GM12878 (cell line): ENCODE measurements at regions not wholly inside any gene's neighbourhood (a gene's known extent, or its start where the extent isn't known, plus 50 kb on each side); places are given as distances from the start of the nearest gene placed in this dataset.

Experiments used
- ATAC-seq: fragments of 200-7000 bp; cut with Tn5 transposase; 3 replicates; pipeline ENCODE4 v1.9.1; 2020; ENCODE audit warnings: mild to moderate bottlenecking, moderate library complexity
- BruUV-seq: library from RNA; stranded (reverse); fragments of 400-500 nt; replicated peaks from 2 replicates; lab custom pipeline; 2021; lab: Mats Ljungman, UMichigan
- CTCF ChIA-PET: fragments of 300-600 bp; sonication (Branson Sonifier 250); formaldehyde crosslinking; extraction: SDS; loops from one replicate; lab custom pipeline; 2021; ENCODE audit warnings: inconsistent platforms; lab: Yijun Ruan, JAX
- POLR2A ChIA-PET: fragments of 350-600 bp; formaldehyde crosslinking; extraction: SDS; loops from one replicate; lab custom pipeline; 2021; ENCODE audit warnings: inconsistent platforms; lab: Charles Lee
- RAD21 ChIA-PET: fragments of 300-600 bp; sonication (Branson Sonifier 250); formaldehyde crosslinking; loops from one replicate; lab custom pipeline; 2023; ENCODE audit warnings: antibody characterized with exemption; ENCODE audit not compliant: unreplicated experiment; lab: Charles Lee
- SMC1A ChIA-PET: fragments of 300-600 bp; sonication (Branson Sonifier 250); formaldehyde crosslinking; loops from one replicate; lab custom pipeline; 2023; ENCODE audit not compliant: unreplicated experiment, uncharacterized antibody; lab: Charles Lee
- DNase-seq: peaks from one replicate; pipeline ENCODE4 v3.0.0-alpha.2; 2011; ENCODE audit warnings: low read depth, low spot score
- FAIRE-seq: peaks from 3 replicates; lab custom pipeline; 2011; peaks lifted over from hg19 to GRCh38; lab: Jason Lieb, UNC
- H2AFZ ChIP-seq: 2 replicates; pipeline ENCODE4 v1.6.0; 2011; ENCODE audit warnings: low read depth, low read length, control low read depth; ENCODE audit not compliant: control insufficient read depth
- H3K27ac ChIP-seq: 2 replicates; pipeline ENCODE4 v1.5.1; 2011; ENCODE audit warnings: control low read depth; ENCODE audit not compliant: control insufficient read depth, insufficient read depth
- H3K27me3 ChIP-seq, 2 experiments: replicated peaks in 1 of 2; 2 replicates each; pipeline versions ENCODE4 v1.6.0 to v1.6.1; 2011; ENCODE audit warnings: low read length in 1 of 2; ENCODE audit not compliant: control insufficient read depth in 2 of 2, insufficient read depth in 2 of 2
- H3K36me3 ChIP-seq, 2 experiments: 2 replicates each; pipeline ENCODE4 v1.5.1; 2011; ENCODE audit warnings: low read length in 1 of 2; ENCODE audit not compliant: control insufficient read depth in 2 of 2, insufficient read depth in 2 of 2
- H3K4me1 ChIP-seq: 2 replicates; pipeline ENCODE4 v1.6.1; 2011; ENCODE audit warnings: mild to moderate bottlenecking, low read length, moderate library complexity, mixed read lengths; ENCODE audit not compliant: control insufficient read depth, insufficient read depth
- H3K4me2 ChIP-seq: 2 replicates; pipeline ENCODE4 v1.6.0; 2011; ENCODE audit warnings: control low read depth; ENCODE audit not compliant: control insufficient read depth, insufficient read depth
- H3K4me3 ChIP-seq: fragments of 200-600 bp; sonication (generic); 2 replicates; pipeline ENCODE4 v1.5.1; 2016
- H3K79me2 ChIP-seq: 2 replicates; pipeline ENCODE4 v1.6.0; 2011; ENCODE audit warnings: low read length; ENCODE audit not compliant: control insufficient read depth, insufficient read depth
- H3K9ac ChIP-seq: 2 replicates; pipeline ENCODE4 v1.8.0; 2011; ENCODE audit warnings: low read length, control low read depth, mixed read lengths; ENCODE audit not compliant: control insufficient read depth, insufficient read depth
- H3K9me3 ChIP-seq: replicated peaks from 3 replicates; pipeline ENCODE4 v1.5.1; 2011; ENCODE audit warnings: mild to moderate bottlenecking, low read length; ENCODE audit not compliant: control insufficient read depth, insufficient read depth
- H4K20me1 ChIP-seq: 2 replicates; pipeline ENCODE4 v1.6.0; 2011; ENCODE audit not compliant: control insufficient read depth, insufficient read depth
- CBFB ChIP-seq: IDR thresholded peaks from 2 replicates; pipeline ENCODE4 v1.6.1; 2016; ENCODE audit warnings: antibody characterized with exemption, low read depth
- EP300 ChIP-seq, 2 experiments: fragments of 150-350 bp in 1 of 2; IDR thresholded peaks; 2 replicates each; pipeline ENCODE4 v1.6.1; 2011 to 2012; ENCODE audit warnings: low read depth in 2 of 2, low read length in 2 of 2, borderline replicate concordance in 1 of 2, improper control_type of control experiment in 1 of 2, inconsistent platforms in 1 of 2; ENCODE audit not compliant: control insufficient read depth in 1 of 2
- ETV6 ChIP-seq, 2 experiments: fragments of 450-650 bp in 1 of 2; IDR thresholded peaks in 1 of 2; conservative IDR thresholded peaks in 1 of 2; 2 replicates each; pipeline ENCODE4 v1.6.1; 2014; ENCODE audit warnings: antibody characterized with exemption in 1 of 2, borderline replicate concordance in 1 of 2, low read depth in 1 of 2, mild to moderate bottlenecking in 1 of 2, moderate library complexity in 1 of 2
- FOXK2 ChIP-seq: fragments of 450-650 bp; IDR thresholded peaks from 2 replicates; pipeline ENCODE4 v1.6.1; 2017; ENCODE audit warnings: mild to moderate bottlenecking, moderate library complexity
- GATAD2B ChIP-seq: fragments of 450-650 bp; conservative IDR thresholded peaks from 2 replicates; pipeline ENCODE4 v1.6.1; 2017; ENCODE audit warnings: low read depth, mild to moderate bottlenecking, moderate library complexity
- MEF2B ChIP-seq: fragments of 450-650 bp; IDR thresholded peaks from 2 replicates; pipeline ENCODE4 v1.6.1; 2018; ENCODE audit warnings: mild to moderate bottlenecking, moderate library complexity; ENCODE audit not compliant: partially characterized antibody, poor library complexity, severe bottlenecking
- MYC ChIP-seq: IDR thresholded peaks from 2 replicates; pipeline ENCODE4 v1.6.1; 2011; ENCODE audit warnings: mild to moderate bottlenecking, low read length, moderate library complexity, inconsistent platforms; ENCODE audit not compliant: insufficient read depth, insufficient replicate concordance, insufficient read length, severe bottlenecking
- POLR2AphosphoS2 ChIP-seq: IDR thresholded peaks from 2 replicates; pipeline ENCODE4 v1.6.1; 2011; ENCODE audit warnings: low read depth, mild to moderate bottlenecking, low read length, improper control_type of control experiment, moderate library complexity
- RB1 ChIP-seq: fragments of 450-650 bp; formaldehyde crosslinking; IDR thresholded peaks from 2 replicates; pipeline ENCODE4 v1.6.1; 2017; ENCODE audit warnings: mild to moderate bottlenecking, borderline replicate concordance
- TBL1XR1 ChIP-seq: IDR thresholded peaks from 2 replicates; pipeline ENCODE4 v1.6.1; 2012; ENCODE audit warnings: low read depth, low read length, improper control_type of control experiment
- TCF3 ChIP-seq: IDR thresholded peaks from 2 replicates; pipeline ENCODE4 v1.6.1; 2012; ENCODE audit warnings: low read depth, mild to moderate bottlenecking, low read length, borderline replicate concordance; ENCODE audit not compliant: insufficient read depth
- WGBS: methylation state at CpG from one replicate; pipeline ENCODE4 v1.1.6; 2016; ENCODE audit warnings: low lambda C conversion rate; ENCODE audit not compliant: insufficient replicate concordance, insufficient coverage; ENCODE audit errors: missing lambda C conversion rate; 5-methylcytosine and 5-hydroxymethylcytosine counted together
- in situ Hi-C: fragments of 300-500 bp; cut with MboI; formaldehyde crosslinking; loops from 9 replicates; pipeline ENCODE4 v1.14.3; 2018; ENCODE audit warnings: mixed read lengths
- intact Hi-C: fragments of 100-400 bp; cut with micrococcal nuclease; formaldehyde crosslinking; loops from one replicate; pipeline ENCODE4 v1.14.2; 2022; ENCODE audit not compliant: unreplicated experiment
- TF ChIP-seq, protein P1 (sequence below): IDR thresholded peaks from 2 replicates; pipeline ENCODE4 v1.6.1; 2012; ENCODE audit warnings: improper control_type of control experiment, low read depth, low read length; ENCODE audit not compliant: insufficient replicate concordance
- TF ChIP-seq, protein P2 (sequence below): IDR thresholded peaks from 2 replicates; pipeline ENCODE4 v1.6.1; 2012; ENCODE audit warnings: low read depth, low read length, improper control_type of control experiment
- TF ChIP-seq, protein P3 (sequence below): fragments of 450-650 bp; IDR thresholded peaks from 2 replicates; pipeline ENCODE4 v1.6.1; 2017; ENCODE audit warnings: mild to moderate bottlenecking

DNA sequence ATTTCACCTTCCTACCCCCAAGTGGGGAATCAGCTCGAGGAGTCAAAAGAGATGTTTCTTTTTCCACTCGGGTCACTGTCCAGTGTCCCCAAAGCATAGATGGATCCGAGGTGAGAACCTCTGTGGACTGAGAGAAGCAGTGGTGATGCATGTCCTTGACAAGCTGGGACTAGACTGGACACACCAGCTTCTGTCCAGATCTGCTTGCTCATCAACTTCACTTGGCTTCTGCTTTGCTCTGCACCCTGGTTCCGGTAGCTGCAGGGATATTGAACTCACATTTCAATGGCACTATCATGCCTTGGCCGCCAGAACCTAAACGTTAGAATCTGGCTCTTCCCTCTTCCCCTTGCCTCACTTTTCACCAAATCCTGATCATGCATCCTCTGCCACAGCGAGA is 50.3 kb upstream of the CXCL12 start:
- Histone ChIP-seq H3K9me3 (no peaks in the 10 kb centered on the region), H2AFZ (no peak overlapping the region), H4K20me1 (no peaks in the 10 kb centered on the region), H3K36me3 (no peaks in the 10 kb centered on the region), H3K9ac (no peak overlapping the region), H3K27ac (no peak overlapping the region), H3K4me3 (no peak overlapping the region), H3K4me2 (no peak overlapping the region), H3K4me1 (no peaks in the 10 kb centered on the region), H3K27me3 (no peaks in the 10 kb centered on the region), H3K79me2 (no peaks in the 10 kb centered on the region)
- ChIA-PET SMC1A (no interaction called here), RAD21 (no interaction called here), CTCF (interaction anchor here (1.2 kb wide), 1 partner anchor 49 kb away, joined by 3 read pairs; no protein-coding TSS in a partner anchor), POLR2A (no interaction called here)
- FAIRE-seq: no peak
- in situ Hi-C loops: no loop called here
- intact Hi-C loops: no loop called here
- BruUV-seq: no TSS peak
- WGBS: 13% methylated on average over 6 of the region's 7 CpGs
- DNase-seq: no peak
- no peak for ATAC-seq
- TF ChIP-seq FOXK2 (no peak), EP300 (IDR thresholded peaks at IDR 0.05; ENCODE audit: borderline replicate concordance in 1 of 2, control insufficient read depth in 1 of 2, low read depth in 2 of 2, low read length in 2 of 2) (no peak), RB1 (no peak), TCF3 (no peak), POLR2AphosphoS2 (no peak), MEF2B (no peak), ETV6 (conservative IDR thresholded peaks at IDR 0.05 in 1 of 2, IDR thresholded peaks at IDR 0.05 in 1 of 2; ENCODE audit: borderline replicate concordance in 1 of 2, low read depth in 1 of 2) (no peak), CBFB (no peak), TBL1XR1 (no peak), GATAD2B (no peak), MYC (no peak)
- TF ChIP-seq, protein P1, sequence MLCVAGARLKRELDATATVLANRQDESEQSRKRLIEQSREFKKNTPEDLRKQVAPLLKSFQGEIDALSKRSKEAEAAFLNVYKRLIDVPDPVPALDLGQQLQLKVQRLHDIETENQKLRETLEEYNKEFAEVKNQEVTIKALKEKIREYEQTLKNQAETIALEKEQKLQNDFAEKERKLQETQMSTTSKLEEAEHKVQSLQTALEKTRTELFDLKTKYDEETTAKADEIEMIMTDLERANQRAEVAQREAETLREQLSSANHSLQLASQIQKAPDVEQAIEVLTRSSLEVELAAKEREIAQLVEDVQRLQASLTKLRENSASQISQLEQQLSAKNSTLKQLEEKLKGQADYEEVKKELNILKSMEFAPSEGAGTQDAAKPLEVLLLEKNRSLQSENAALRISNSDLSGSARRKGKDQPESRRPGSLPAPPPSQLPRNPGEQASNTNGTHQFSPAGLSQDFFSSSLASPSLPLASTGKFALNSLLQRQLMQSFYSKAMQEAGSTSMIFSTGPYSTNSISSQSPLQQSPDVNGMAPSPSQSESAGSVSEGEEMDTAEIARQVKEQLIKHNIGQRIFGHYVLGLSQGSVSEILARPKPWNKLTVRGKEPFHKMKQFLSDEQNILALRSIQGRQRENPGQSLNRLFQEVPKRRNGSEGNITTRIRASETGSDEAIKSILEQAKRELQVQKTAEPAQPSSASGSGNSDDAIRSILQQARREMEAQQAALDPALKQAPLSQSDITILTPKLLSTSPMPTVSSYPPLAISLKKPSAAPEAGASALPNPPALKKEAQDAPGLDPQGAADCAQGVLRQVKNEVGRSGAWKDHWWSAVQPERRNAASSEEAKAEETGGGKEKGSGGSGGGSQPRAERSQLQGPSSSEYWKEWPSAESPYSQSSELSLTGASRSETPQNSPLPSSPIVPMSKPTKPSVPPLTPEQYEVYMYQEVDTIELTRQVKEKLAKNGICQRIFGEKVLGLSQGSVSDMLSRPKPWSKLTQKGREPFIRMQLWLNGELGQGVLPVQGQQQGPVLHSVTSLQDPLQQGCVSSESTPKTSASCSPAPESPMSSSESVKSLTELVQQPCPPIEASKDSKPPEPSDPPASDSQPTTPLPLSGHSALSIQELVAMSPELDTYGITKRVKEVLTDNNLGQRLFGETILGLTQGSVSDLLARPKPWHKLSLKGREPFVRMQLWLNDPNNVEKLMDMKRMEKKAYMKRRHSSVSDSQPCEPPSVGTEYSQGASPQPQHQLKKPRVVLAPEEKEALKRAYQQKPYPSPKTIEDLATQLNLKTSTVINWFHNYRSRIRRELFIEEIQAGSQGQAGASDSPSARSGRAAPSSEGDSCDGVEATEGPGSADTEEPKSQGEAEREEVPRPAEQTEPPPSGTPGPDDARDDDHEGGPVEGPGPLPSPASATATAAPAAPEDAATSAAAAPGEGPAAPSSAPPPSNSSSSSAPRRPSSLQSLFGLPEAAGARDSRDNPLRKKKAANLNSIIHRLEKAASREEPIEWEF: no peak
- TF ChIP-seq, protein P2, sequence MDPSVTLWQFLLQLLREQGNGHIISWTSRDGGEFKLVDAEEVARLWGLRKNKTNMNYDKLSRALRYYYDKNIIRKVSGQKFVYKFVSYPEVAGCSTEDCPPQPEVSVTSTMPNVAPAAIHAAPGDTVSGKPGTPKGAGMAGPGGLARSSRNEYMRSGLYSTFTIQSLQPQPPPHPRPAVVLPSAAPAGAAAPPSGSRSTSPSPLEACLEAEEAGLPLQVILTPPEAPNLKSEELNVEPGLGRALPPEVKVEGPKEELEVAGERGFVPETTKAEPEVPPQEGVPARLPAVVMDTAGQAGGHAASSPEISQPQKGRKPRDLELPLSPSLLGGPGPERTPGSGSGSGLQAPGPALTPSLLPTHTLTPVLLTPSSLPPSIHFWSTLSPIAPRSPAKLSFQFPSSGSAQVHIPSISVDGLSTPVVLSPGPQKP: no peak
- TF ChIP-seq, protein P3, sequence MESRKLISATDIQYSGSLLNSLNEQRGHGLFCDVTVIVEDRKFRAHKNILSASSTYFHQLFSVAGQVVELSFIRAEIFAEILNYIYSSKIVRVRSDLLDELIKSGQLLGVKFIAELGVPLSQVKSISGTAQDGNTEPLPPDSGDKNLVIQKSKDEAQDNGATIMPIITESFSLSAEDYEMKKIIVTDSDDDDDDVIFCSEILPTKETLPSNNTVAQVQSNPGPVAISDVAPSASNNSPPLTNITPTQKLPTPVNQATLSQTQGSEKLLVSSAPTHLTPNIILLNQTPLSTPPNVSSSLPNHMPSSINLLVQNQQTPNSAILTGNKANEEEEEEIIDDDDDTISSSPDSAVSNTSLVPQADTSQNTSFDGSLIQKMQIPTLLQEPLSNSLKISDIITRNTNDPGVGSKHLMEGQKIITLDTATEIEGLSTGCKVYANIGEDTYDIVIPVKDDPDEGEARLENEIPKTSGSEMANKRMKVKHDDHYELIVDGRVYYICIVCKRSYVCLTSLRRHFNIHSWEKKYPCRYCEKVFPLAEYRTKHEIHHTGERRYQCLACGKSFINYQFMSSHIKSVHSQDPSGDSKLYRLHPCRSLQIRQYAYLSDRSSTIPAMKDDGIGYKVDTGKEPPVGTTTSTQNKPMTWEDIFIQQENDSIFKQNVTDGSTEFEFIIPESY: no peak
